Panc1 (cell line): ENCODE measurements at regions not wholly inside any gene's neighbourhood (a gene's known extent, or its start where the extent isn't known, plus 50 kb on each side); places are given as distances from the start of the nearest gene placed in this dataset.

Experiments
- ATAC-seq: fragments of 200-7000 bp; cut with Tn5 transposase; 2 replicates; pipeline ENCODE4 v1.9.1; 2020; ENCODE audit warnings: mild to moderate bottlenecking, moderate library complexity
- BruUV-seq: library from RNA; stranded (reverse); fragments of 400-500 nt; replicated peaks from 2 replicates; lab custom pipeline; 2021; lab: Mats Ljungman, UMichigan
- CTCF ChIA-PET: fragments of 300-600 bp; sonication (Branson Sonifier 250); formaldehyde crosslinking; loops from one replicate; lab custom pipeline; 2022; ENCODE audit warnings: antibody characterized with exemption; lab: Charles Lee
- POLR2A ChIA-PET: fragments of 300-600 bp; sonication (Branson Sonifier 250); formaldehyde crosslinking; loops from one replicate; lab custom pipeline; 2022; ENCODE audit warnings: antibody characterized with exemption; lab: Charles Lee
- DNase-seq: peaks from one replicate; pipeline ENCODE4 v3.0.0-alpha.2; 2010; ENCODE audit warnings: low read depth, low spot score
- H3K27ac ChIP-seq: 2 replicates; pipeline ENCODE4 v1.5.1; 2011; ENCODE audit warnings: mild to moderate bottlenecking, low read length, inconsistent platforms
- H3K27me3 ChIP-seq: fragments of 200-500 bp; sonication (Bioruptor generic); 2 replicates; pipeline ENCODE4 v1.6.0; 2014; ENCODE audit warnings: low read length, inconsistent platforms; ENCODE audit not compliant: control insufficient read depth, insufficient read depth
- H3K36me3 ChIP-seq: fragments of 200-500 bp; sonication (Bioruptor generic); 2 replicates; pipeline ENCODE4 v1.5.1; 2014; ENCODE audit warnings: inconsistent platforms, mild to moderate bottlenecking, low read length, moderate library complexity; ENCODE audit not compliant: control insufficient read depth, insufficient read depth
- H3K4me1 ChIP-seq: 2 replicates; pipeline ENCODE4 v1.5.1; 2011; ENCODE audit warnings: inconsistent platforms, mild to moderate bottlenecking, low read length, moderate library complexity; ENCODE audit not compliant: control insufficient read depth, insufficient read depth
- H3K4me3 ChIP-seq, 2 experiments: 2 replicates each; pipeline ENCODE4 v1.5.1; 2011 to 2012; ENCODE audit warnings: low read depth in 2 of 2, low read length in 2 of 2, mild to moderate bottlenecking in 2 of 2, inconsistent platforms in 1 of 2, moderate library complexity in 1 of 2
- H3K9me3 ChIP-seq: fragments of 200-500 bp; sonication (Bioruptor generic); 2 replicates; pipeline ENCODE4 v1.5.1; 2014; ENCODE audit warnings: low read depth, mild to moderate bottlenecking, inconsistent platforms, low read length, moderate library complexity; ENCODE audit not compliant: control insufficient read depth, insufficient read depth
- POLR2AphosphoS5 ChIP-seq: IDR thresholded peaks from 2 replicates; pipeline ENCODE4 v1.6.1; 2012; ENCODE audit warnings: mild to moderate bottlenecking, low read depth, low read length, moderate library complexity
- SIN3A ChIP-seq: IDR thresholded peaks from 2 replicates; pipeline ENCODE4 v1.6.1; 2012; ENCODE audit warnings: low read depth, mild to moderate bottlenecking, low read length, moderate library complexity, borderline replicate concordance; ENCODE audit not compliant: insufficient read depth
- TCF7L2 ChIP-seq: IDR thresholded peaks from 2 replicates; pipeline ENCODE4 v1.6.1; 2011; ENCODE audit warnings: mild to moderate bottlenecking, low read depth, low read length, inconsistent platforms
- in situ Hi-C: cut with HindIII; loops from 2 replicates; pipeline ENCODE4 v1.10.0; 2016; ENCODE audit warnings: low sequenced_read_pairs, low pct_unique_long_range_greater_than_20kb
- intact Hi-C: fragments of 100-400 bp; cut with micrococcal nuclease; formaldehyde crosslinking; loops from one replicate; pipeline ENCODE4 v1.10.0; 2022; ENCODE audit not compliant: unreplicated experiment
- TF ChIP-seq, protein P1 (sequence below): fragments of 450-650 bp; IDR thresholded peaks from 2 replicates; pipeline ENCODE4 v1.5.1; 2017; ENCODE audit warnings: mild to moderate bottlenecking
- TF ChIP-seq, protein P2 (sequence below), 2 experiments: IDR thresholded peaks; 2 replicates each; pipeline ENCODE4 v1.6.1; 2011 to 2012; ENCODE audit warnings: low read depth in 2 of 2, control low read depth in 1 of 2, low read length in 1 of 2, mild to moderate bottlenecking in 1 of 2, moderate library complexity in 1 of 2; ENCODE audit not compliant: insufficient read depth in 1 of 2

DNA sequence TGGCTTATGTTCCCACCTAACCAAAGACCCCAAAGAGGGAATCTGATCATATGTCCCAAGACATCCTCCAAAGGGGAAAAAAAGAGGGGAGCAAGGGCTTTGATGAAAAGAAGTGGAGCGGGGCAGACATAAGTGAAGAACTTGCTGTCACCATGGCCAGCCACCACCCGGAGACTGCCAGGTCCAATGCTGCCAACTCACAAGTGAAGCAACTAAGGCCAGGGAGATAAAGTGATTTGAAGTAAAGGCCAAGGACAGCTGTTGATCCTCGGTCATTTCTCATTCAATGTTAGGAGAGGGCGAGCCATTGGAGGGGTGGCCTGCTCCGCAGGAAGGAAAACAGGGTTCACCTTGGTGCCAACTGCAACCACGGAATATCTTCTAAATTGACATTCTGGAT lies 72.6 kb upstream of the C3orf80 start:
- Histone ChIP-seq H3K27me3 (no peaks in the 10 kb centered on the region), H3K27ac (no peak overlapping the region), H3K9me3 (no peaks in the 10 kb centered on the region), H3K36me3 (no peaks in the 10 kb centered on the region), H3K4me1 (no peaks in the 10 kb centered on the region), H3K4me3 (no peak overlapping the region)
- no peak for ATAC-seq
- CTCF ChIA-PET: no interaction called here
- in situ Hi-C loops: no loop called here
- no peak for DNase-seq
- intact Hi-C loops: no loop called here
- POLR2A ChIA-PET: no interaction called here
- no TSS peak for BruUV-seq
- TF ChIP-seq, protein P1, sequence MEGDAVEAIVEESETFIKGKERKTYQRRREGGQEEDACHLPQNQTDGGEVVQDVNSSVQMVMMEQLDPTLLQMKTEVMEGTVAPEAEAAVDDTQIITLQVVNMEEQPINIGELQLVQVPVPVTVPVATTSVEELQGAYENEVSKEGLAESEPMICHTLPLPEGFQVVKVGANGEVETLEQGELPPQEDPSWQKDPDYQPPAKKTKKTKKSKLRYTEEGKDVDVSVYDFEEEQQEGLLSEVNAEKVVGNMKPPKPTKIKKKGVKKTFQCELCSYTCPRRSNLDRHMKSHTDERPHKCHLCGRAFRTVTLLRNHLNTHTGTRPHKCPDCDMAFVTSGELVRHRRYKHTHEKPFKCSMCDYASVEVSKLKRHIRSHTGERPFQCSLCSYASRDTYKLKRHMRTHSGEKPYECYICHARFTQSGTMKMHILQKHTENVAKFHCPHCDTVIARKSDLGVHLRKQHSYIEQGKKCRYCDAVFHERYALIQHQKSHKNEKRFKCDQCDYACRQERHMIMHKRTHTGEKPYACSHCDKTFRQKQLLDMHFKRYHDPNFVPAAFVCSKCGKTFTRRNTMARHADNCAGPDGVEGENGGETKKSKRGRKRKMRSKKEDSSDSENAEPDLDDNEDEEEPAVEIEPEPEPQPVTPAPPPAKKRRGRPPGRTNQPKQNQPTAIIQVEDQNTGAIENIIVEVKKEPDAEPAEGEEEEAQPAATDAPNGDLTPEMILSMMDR: no peak
- no peak for TF ChIP-seq TCF7L2
- no peak for TF ChIP-seq SIN3A
- TF ChIP-seq, protein P2, sequence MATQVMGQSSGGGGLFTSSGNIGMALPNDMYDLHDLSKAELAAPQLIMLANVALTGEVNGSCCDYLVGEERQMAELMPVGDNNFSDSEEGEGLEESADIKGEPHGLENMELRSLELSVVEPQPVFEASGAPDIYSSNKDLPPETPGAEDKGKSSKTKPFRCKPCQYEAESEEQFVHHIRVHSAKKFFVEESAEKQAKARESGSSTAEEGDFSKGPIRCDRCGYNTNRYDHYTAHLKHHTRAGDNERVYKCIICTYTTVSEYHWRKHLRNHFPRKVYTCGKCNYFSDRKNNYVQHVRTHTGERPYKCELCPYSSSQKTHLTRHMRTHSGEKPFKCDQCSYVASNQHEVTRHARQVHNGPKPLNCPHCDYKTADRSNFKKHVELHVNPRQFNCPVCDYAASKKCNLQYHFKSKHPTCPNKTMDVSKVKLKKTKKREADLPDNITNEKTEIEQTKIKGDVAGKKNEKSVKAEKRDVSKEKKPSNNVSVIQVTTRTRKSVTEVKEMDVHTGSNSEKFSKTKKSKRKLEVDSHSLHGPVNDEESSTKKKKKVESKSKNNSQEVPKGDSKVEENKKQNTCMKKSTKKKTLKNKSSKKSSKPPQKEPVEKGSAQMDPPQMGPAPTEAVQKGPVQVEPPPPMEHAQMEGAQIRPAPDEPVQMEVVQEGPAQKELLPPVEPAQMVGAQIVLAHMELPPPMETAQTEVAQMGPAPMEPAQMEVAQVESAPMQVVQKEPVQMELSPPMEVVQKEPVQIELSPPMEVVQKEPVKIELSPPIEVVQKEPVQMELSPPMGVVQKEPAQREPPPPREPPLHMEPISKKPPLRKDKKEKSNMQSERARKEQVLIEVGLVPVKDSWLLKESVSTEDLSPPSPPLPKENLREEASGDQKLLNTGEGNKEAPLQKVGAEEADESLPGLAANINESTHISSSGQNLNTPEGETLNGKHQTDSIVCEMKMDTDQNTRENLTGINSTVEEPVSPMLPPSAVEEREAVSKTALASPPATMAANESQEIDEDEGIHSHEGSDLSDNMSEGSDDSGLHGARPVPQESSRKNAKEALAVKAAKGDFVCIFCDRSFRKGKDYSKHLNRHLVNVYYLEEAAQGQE (IDR thresholded peaks at IDR 0.05; ENCODE audit: insufficient read depth in 1 of 2, low read depth in 2 of 2, low read length in 1 of 2): no peak
- TF ChIP-seq POLR2AphosphoS5: no peak

DNA sequence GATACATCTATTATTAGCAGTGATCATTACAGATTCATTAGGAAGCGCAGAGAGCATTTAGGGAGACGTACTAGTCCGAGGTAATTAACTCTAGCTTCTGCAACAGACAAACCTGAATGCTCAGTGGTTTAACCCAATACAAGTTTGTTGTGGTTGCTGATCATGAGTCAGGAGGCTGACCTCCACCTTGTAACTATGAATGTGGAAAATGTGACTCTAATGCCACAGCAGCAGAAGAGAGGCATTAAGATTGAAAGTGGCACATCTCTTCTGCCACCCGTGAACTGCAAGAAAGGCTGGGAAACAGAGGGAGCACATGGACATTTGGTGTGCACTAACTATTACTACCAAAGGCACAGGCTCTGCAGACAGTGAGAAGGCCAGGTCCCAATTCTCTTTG lies 71.2 kb upstream of the C3orf80 start:
- BruUV-seq: no TSS peak
- intact Hi-C loops: no loop called here
- in situ Hi-C loops: no loop called here
- Histone ChIP-seq H3K27me3 (no peaks in the 10 kb centered on the region), H3K27ac (no peak overlapping the region), H3K36me3 (no peaks in the 10 kb centered on the region), H3K4me3 (no peak overlapping the region), H3K4me1 (no peaks in the 10 kb centered on the region), H3K9me3 (no peaks in the 10 kb centered on the region)
- ATAC-seq (no peak), DNase-seq (no peak)
- TF ChIP-seq, protein P1: no peak
- TF ChIP-seq SIN3A: no peak
- TF ChIP-seq, protein P2 (IDR thresholded peaks at IDR 0.05; ENCODE audit: insufficient read depth in 1 of 2, low read depth in 2 of 2, low read length in 1 of 2): no peak
- no peak for TF ChIP-seq POLR2AphosphoS5
- no peak for TF ChIP-seq TCF7L2
- CTCF ChIA-PET: no interaction called here
- POLR2A ChIA-PET: no interaction called here
